ENCODE measurements at regions not wholly inside any gene's neighbourhood (a gene's known extent, or its start where the extent isn't known, plus 50 kb on each side); places are given as distances from the start of the nearest gene placed in this dataset.

DNA sequence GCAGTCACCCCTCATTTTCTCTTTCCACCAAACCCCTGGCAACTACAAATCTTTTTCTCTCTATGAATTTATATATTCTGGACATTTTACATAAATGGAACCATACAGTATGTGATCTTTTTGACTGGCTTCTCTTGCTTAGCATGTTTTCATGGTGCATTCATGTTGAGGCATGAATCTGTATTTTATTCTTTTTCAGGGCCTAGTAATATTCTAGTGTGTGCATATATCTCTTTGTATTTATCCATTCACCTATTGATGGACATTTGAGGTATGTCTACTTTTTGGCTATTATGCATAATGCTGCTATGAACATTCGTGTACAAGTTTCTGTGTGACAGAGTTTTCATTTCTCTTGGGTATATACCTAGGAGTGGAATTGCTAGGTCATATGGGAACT lies 78.2 kb downstream of the HACD1 start:
- TF ChIP-seq GATA1 (IDR thresholded peaks at IDR 0.05; ENCODE audit: low read depth, low read length): no peak
- no peak for TF ChIP-seq POLR2A (IDR thresholded peaks at IDR 0.05; ENCODE audit: low read length)

Measured in erythroblast (primary cell).